ENCODE measurements at regions not wholly inside any gene's neighbourhood (a gene's known extent, or its start where the extent isn't known, plus 50 kb on each side); places are given as distances from the start of the nearest gene placed in this dataset.
"Not testable (repeated sequence)": the region's sequence is repeated elsewhere in the genome, so short reads cannot be mapped to it uniquely, and the experiment has no call there.

- H3K4me1 ChIP-seq: no peaks in the 10 kb centered on the region
- no peaks in the 10 kb centered on the region for H3K9me3 ChIP-seq
- WGBS, 2 donors: 66 to 73% methylated on average over 3 of the region's 3 CpGs
- no peaks in the 10 kb centered on the region for H3K36me3 ChIP-seq (replicated peaks in 1 of 2; ENCODE audit: insufficient read depth in 1 of 2, low read depth in 2 of 2)
- no peak for DNase-seq
- ATAC-seq: no peak
- no peak for TF ChIP-seq POLR2A (IDR thresholded peaks at IDR 0.05)
- TF ChIP-seq CTCF (IDR thresholded peaks at IDR 0.05): no peak
- intact Hi-C loops (cut with DNase I): no loop called here
- H3K27me3 ChIP-seq: no peaks in the 10 kb centered on the region
- H3K27ac ChIP-seq: no peak overlapping the region
- H3K4me3 ChIP-seq: no peak overlapping the region
These were observed 188.7 kb upstream of the MSX2 start for GRCh38 chr5:174535669-174536068.

- DNase-seq; H3K4me3 ChIP-seq; intact Hi-C loops (cut with DNase I); H3K27ac ChIP-seq; H3K27me3 ChIP-seq; H3K9me3 ChIP-seq; ATAC-seq; H3K4me1 ChIP-seq; H3K36me3 ChIP-seq (replicated peaks in 1 of 2; ENCODE audit: insufficient read depth in 1 of 2, low read depth in 2 of 2): not testable (repeated sequence)
- WGBS, 2 donors: 89 to 100% methylated on average over 3 of the region's 5 CpGs
These were observed 184.6 kb upstream of the MSX2 start for GRCh38 chr5:174539823-174540222.

- WGBS, 2 donors: 71 to 85% methylated on average over 3 of the region's 3 CpGs
- no peaks in the 10 kb centered on the region for H3K27me3 ChIP-seq
- TF ChIP-seq POLR2A (IDR thresholded peaks at IDR 0.05) (no peak), CTCF (IDR thresholded peaks at IDR 0.05) (no peak)
- DNase-seq: no peak
- ATAC-seq: no peak
- H3K4me3 ChIP-seq: no peak overlapping the region
- H3K4me1 ChIP-seq: no peaks in the 10 kb centered on the region
- no peak overlapping the region for H3K27ac ChIP-seq
- intact Hi-C loops (cut with DNase I): no loop called here
- H3K9me3 ChIP-seq: no peaks in the 10 kb centered on the region
- H3K36me3 ChIP-seq (replicated peaks in 1 of 2; ENCODE audit: insufficient read depth in 1 of 2, low read depth in 2 of 2): no peaks in the 10 kb centered on the region
These were observed 182.3 kb upstream of the MSX2 start for GRCh38 chr5:174542037-174542436.

- ATAC-seq (no peak), DNase-seq (no peak)
- Histone ChIP-seq H3K9me3 (no peaks in the 10 kb centered on the region), H3K27ac (no peak overlapping the region), H3K4me1 (no peaks in the 10 kb centered on the region), H3K36me3 (replicated peaks in 1 of 2; ENCODE audit: insufficient read depth in 1 of 2, low read depth in 2 of 2) (no peaks in the 10 kb centered on the region), H3K4me3 (no peak overlapping the region), H3K27me3 (no peaks in the 10 kb centered on the region)
- WGBS, 2 donors: 61 to 64% methylated on average over 10 of the region's 10 CpGs
- TF ChIP-seq CTCF (IDR thresholded peaks at IDR 0.05) (no peak), POLR2A (IDR thresholded peaks at IDR 0.05) (no peak)
- intact Hi-C loops (cut with DNase I): no loop called here
These were observed 181.9 kb upstream of the MSX2 start for GRCh38 chr5:174542471-174542870.

- WGBS, 2 donors: 67 to 68% methylated on average over 3 of the region's 3 CpGs
- intact Hi-C loops (cut with DNase I): no loop called here
These were observed 178.5 kb upstream of the MSX2 start for GRCh38 chr5:174545926-174546325.

More at GRCh38 chr5:174545926-174546325, 178.5 kb upstream of the MSX2 start:
- Histone ChIP-seq H3K4me3 (no peak overlapping the region), H3K27me3 (no peaks in the 10 kb centered on the region), H3K36me3 (replicated peaks in 1 of 2; ENCODE audit: insufficient read depth in 1 of 2, low read depth in 2 of 2) (no peaks in the 10 kb centered on the region), H3K27ac (no peak overlapping the region), H3K4me1 (peaks cover 6% of the 10 kb centered on the region), H3K9me3 (no peaks in the 10 kb centered on the region)
- TF ChIP-seq CTCF (IDR thresholded peaks at IDR 0.05) (no peak), POLR2A (IDR thresholded peaks at IDR 0.05) (no peak)
- DNase-seq (no peak), ATAC-seq (no peak)

Measured in body of pancreas (tissue), 4 donors.